HEK293T (cell line): ENCODE measurements at regions not wholly inside any gene's neighbourhood (a gene's known extent, or its start where the extent isn't known, plus 50 kb on each side); places are given as distances from the start of the nearest gene placed in this dataset.

Source experiments
- ARNT ChIP-seq: fragments of 450-650 bp; IDR thresholded peaks from 2 replicates; pipeline ENCODE4 v1.6.1; 2017; ENCODE audit warnings: mild to moderate bottlenecking
- BHLHE40 ChIP-seq: fragments of 450-650 bp; IDR thresholded peaks from 2 replicates; pipeline ENCODE4 v1.6.1; 2016; ENCODE audit warnings: mild to moderate bottlenecking, moderate library complexity, borderline replicate concordance
- CTBP1 ChIP-seq: fragments of 450-650 bp; IDR thresholded peaks from 2 replicates; pipeline ENCODE4 v1.6.1; 2016; ENCODE audit warnings: borderline replicate concordance
- ELF4 ChIP-seq: fragments of 450-650 bp; IDR thresholded peaks from 2 replicates; pipeline ENCODE4 v1.6.1; 2017; ENCODE audit warnings: antibody characterized with exemption
- FOXK2 ChIP-seq: fragments of 450-650 bp; IDR thresholded peaks from 2 replicates; pipeline ENCODE4 v1.6.1; 2016; ENCODE audit warnings: mild to moderate bottlenecking
- FOXM1 ChIP-seq: fragments of 450-650 bp; IDR thresholded peaks from 2 replicates; pipeline ENCODE4 v1.6.1; 2017; ENCODE audit warnings: mild to moderate bottlenecking, borderline replicate concordance
- HDGF ChIP-seq: fragments of 450-650 bp; IDR thresholded peaks from 2 replicates; pipeline ENCODE4 v1.6.1; 2017; ENCODE audit warnings: antibody characterized with exemption, borderline replicate concordance
- L3MBTL2 ChIP-seq: fragments of 450-650 bp; conservative IDR thresholded peaks from 2 replicates; pipeline ENCODE4 v1.6.1; 2016; ENCODE audit warnings: mild to moderate bottlenecking
- LEF1 ChIP-seq: fragments of 450-650 bp; IDR thresholded peaks from 2 replicates; pipeline ENCODE4 v1.6.1; 2017; ENCODE audit warnings: mild to moderate bottlenecking, borderline replicate concordance
- NFRKB ChIP-seq: fragments of 450-650 bp; IDR thresholded peaks from 2 replicates; pipeline ENCODE4 v1.6.1; 2016; ENCODE audit warnings: mild to moderate bottlenecking, moderate library complexity
- SP1 ChIP-seq: fragments of 450-650 bp; IDR thresholded peaks from 2 replicates; pipeline ENCODE4 v1.6.1; 2017
- SUZ12 ChIP-seq: fragments of 450-650 bp; IDR thresholded peaks from 2 replicates; pipeline ENCODE4 v1.6.1; 2016; ENCODE audit warnings: mild to moderate bottlenecking
- TARDBP ChIP-seq: fragments of 450-650 bp; IDR thresholded peaks from 2 replicates; pipeline ENCODE4 v1.6.1; 2016
- ZNF384 ChIP-seq: fragments of 450-650 bp; IDR thresholded peaks from 2 replicates; pipeline ENCODE4 v1.6.1; 2016

- TF ChIP-seq LEF1: no peak
- no peak for TF ChIP-seq SP1
- no peak for TF ChIP-seq ARNT
- TF ChIP-seq FOXK2: no peak
- TF ChIP-seq TARDBP: no peak
- no peak for TF ChIP-seq ELF4
- no peak for TF ChIP-seq SUZ12
- no peak for TF ChIP-seq NFRKB
- no peak for TF ChIP-seq L3MBTL2
- no peak for TF ChIP-seq ZNF384
- no peak for TF ChIP-seq FOXM1
- TF ChIP-seq HDGF: no peak
- TF ChIP-seq CTBP1: no peak
- no peak for TF ChIP-seq BHLHE40
Measured at GRCh38 chr4:127148165-127148564, 484.6 kb upstream of the INTU start.
